ENCODE measurements at regions not wholly inside any gene's neighbourhood (a gene's known extent, or its start where the extent isn't known, plus 50 kb on each side); places are given as distances from the start of the nearest gene placed in this dataset.

- TF ChIP-seq, protein P1, sequence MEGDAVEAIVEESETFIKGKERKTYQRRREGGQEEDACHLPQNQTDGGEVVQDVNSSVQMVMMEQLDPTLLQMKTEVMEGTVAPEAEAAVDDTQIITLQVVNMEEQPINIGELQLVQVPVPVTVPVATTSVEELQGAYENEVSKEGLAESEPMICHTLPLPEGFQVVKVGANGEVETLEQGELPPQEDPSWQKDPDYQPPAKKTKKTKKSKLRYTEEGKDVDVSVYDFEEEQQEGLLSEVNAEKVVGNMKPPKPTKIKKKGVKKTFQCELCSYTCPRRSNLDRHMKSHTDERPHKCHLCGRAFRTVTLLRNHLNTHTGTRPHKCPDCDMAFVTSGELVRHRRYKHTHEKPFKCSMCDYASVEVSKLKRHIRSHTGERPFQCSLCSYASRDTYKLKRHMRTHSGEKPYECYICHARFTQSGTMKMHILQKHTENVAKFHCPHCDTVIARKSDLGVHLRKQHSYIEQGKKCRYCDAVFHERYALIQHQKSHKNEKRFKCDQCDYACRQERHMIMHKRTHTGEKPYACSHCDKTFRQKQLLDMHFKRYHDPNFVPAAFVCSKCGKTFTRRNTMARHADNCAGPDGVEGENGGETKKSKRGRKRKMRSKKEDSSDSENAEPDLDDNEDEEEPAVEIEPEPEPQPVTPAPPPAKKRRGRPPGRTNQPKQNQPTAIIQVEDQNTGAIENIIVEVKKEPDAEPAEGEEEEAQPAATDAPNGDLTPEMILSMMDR (IDR thresholded peaks at IDR 0.05) = no peak
- TF ChIP-seq POLR2A (IDR thresholded peaks at IDR 0.05) = no peak
These were observed 256.3 kb upstream of the MYT1L start for GRCh38 chr2:2587354-2587753.

Data from uterus (tissue), 2 donors.